ENCODE measurements at regions not wholly inside any gene's neighbourhood (a gene's known extent, or its start where the extent isn't known, plus 50 kb on each side); places are given as distances from the start of the nearest gene placed in this dataset.

GRCh38 chr6:8157839-8158238 is 55.5 kb upstream of the EEF1E1 start:
- TF ChIP-seq MYC (IDR thresholded peaks at IDR 0.05; ENCODE audit: low read depth, low read length) (no peak), MAX (IDR thresholded peaks at IDR 0.05; ENCODE audit: low read depth, low read length) (no peak), CTCF (IDR thresholded peaks at IDR 0.05; ENCODE audit: low read depth, low read length) (no peak), POLR2A (IDR thresholded peaks at IDR 0.05; ENCODE audit: extremely low read depth, insufficient read length) (no peak)
